HG03045 (cell line): ENCODE measurements at regions not wholly inside any gene's neighbourhood (a gene's known extent, or its start where the extent isn't known, plus 50 kb on each side); places are given as distances from the start of the nearest gene placed in this dataset.
"Not testable (repeated sequence)": the region's sequence is repeated elsewhere in the genome, so short reads cannot be mapped to it uniquely, and the experiment has no call there.

ENCODE experiments used
- ATAC-seq: cut with Tn5 transposase; IDR thresholded peaks from one replicate; pipeline ENCODE4 v1.9.1; 2021; ENCODE audit warnings: mild to moderate bottlenecking, moderate library complexity; ENCODE audit not compliant: unreplicated experiment

DNA sequence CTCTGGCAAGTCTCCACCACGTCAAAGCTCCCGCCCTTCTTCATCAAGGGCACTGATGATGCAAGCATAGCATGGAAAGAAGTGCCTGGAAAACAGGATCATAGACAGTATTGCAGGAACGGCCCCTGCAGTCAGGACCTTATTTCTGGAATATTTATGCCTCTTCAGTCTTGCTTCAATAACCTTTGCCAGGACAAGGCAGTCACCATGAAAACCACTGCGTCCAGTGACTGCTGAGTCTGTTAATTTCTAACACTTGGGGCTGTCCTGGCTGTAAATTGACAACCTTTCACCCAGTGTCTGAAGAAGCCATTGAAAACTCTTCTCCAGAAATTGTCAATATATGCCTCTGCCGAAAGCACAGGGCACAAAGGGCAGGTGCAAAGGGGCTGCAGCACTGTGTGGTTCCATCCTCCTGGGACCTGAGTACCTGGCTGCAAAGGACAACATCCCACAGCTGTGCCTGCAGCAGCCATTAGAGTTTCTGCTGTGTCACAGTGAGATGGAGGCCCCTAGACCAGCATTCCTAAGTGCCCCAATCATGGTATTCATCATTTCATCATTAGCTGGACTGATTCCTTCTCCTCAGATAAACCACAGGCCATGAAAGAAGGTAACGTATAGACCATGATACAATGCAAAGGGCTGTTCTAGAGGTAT is 819.6 kb downstream of the RNF144A start:
- no peak for ATAC-seq

DNA sequence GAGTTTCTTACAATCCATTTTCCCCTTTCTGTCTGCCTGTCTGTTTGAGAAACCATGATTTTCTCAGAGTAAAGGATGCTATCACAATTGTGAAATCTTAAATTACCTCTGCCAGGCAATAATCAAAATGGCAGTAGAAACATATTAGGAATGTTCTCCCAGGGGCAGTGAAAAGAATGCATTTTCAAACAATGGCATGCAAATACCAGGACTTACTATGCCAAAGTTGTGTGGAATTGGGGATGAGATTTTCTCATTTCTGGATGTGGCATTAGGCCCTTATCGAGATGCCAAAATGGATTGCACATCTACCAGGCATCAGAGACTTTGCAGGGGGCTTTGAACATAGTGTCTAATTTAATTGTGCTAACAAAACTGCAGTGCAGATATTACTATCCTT is 821.4 kb downstream of the RNF144A start:
- ATAC-seq, result no peak

GRCh38 chr2:7740114-7740513 is 822.9 kb downstream of the RNF144A start:
- ATAC-seq, result no peak

- no peak for ATAC-seq
Observed at GRCh38 chr2:7742301-7742700, 825.1 kb downstream of the RNF144A start.

- ATAC-seq, result no peak
Observed at GRCh38 chr2:7744827-7745226, 827.6 kb downstream of the RNF144A start.

- ATAC-seq, result no peak
Observed at GRCh38 chr2:7745369-7745768, 828.2 kb downstream of the RNF144A start.

DNA sequence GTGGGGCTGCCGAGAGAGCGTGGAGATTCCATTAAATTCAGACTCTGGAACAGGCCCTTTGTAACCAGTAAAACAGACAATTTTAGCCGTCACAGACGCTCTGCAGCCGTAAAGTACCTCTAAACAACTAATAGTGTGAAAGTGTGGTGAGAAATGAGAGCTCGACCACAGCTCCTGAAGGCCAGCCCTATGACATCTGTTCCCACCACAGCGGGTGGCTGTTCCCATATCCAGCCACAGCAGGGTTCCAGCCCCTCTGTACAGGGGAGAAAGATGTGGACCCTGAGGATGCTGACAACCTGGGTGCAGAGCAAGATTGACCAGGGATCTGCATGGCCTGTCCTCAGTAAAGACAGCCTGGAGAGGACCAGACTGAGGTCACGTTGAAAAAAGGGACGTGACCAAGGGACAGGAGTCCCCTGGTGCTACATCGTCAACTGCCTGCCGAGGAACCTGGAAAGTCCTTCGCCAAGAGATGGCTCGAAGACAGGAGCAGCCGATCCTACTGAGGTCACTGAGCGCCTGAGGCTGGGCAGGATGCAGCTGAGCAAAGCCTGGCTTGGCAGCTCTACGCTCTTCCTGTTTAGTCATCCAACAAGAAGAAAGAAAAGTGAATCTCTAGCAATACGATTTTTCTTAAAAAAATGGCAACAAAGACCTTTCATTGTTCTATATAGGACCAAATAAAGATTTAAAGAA is 831.7 kb downstream of the RNF144A start:
- ATAC-seq, result no peak

- no peak for ATAC-seq
Observed at GRCh38 chr2:7749895-7750559, 832.8 kb downstream of the RNF144A start.

GRCh38 chr2:7752291-7752690 is 835.1 kb downstream of the RNF144A start:
- no peak for ATAC-seq

DNA sequence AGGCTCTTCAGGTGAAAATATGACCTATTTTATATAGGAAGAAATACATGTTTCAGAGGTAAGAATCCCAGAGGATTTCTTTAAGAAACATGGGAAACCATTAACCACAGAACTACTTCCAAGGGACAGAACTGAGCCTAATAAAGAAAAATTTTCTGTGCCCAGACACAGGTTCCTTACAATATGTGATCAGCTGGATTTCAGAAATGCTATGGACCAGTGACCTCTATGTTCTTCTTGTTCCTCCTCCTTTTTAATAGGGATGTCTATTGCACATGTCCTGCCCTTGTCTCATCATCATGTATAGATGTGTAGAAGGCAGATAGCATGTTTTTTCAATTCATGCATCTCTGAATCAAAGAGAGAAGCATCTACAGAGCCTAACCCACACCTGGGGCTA is 836.6 kb downstream of the RNF144A start:
- no peak for ATAC-seq

GRCh38 chr2:7755879-7756278 is 838.7 kb downstream of the RNF144A start:
- ATAC-seq, result no peak

DNA sequence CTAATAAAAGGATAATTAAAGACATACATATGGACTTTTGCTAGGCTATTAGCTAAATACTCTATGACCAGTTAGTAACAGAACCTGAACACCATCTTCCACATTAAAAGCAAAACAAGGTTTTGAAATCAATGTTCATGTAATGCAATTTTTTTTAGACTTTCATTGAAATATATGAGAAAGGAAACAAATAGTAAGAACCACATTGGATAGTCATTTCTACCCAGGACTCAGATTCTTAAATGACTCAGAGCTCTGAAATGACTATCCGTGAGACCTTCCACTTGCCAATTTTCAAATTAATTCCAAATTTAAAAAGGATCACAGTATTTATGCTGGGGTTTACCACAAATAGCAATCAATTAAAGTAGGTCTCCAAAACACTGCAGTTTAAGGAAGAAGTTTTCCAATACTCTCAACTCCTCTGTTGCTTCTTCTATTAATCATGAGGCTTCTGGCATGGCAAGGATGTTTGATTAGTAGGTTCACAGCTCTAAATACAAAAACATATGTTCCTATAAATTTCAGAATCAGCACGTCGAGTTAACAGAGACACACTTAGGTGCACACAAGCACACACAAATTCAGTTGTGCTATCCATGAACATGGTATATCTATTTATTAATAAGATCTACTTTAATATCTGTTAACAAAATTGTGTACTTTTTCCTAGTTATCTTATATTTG is 841.0 kb downstream of the RNF144A start:
- no peak for ATAC-seq

DNA sequence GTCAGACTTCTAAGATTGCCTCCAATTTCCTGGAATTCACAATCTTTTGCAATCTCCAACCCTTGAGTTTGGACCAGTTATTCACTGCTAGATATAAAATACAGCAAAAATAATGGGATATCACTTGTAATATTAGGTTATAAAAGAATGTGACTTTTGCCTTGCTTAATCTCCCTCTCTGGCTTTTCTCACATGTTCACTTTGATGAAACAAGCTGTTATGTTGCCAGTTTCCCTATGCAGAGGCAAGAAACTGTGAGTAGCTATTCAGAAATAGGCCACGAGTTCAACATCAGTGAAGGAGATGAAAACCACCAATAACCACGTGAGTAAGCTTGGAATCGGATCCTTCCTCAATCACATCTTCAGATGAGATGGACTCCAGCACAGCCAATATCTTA is 842.7 kb downstream of the RNF144A start:
- ATAC-seq, result no peak

GRCh38 chr2:7763418-7763817 is 846.2 kb downstream of the RNF144A start:
- ATAC-seq, result not testable (repeated sequence)

GRCh38 chr2:7765236-7765635 is 848.0 kb downstream of the RNF144A start:
- no peak for ATAC-seq

- no peak for ATAC-seq
Observed at GRCh38 chr2:7766088-7766722, 849.0 kb downstream of the RNF144A start.

DNA sequence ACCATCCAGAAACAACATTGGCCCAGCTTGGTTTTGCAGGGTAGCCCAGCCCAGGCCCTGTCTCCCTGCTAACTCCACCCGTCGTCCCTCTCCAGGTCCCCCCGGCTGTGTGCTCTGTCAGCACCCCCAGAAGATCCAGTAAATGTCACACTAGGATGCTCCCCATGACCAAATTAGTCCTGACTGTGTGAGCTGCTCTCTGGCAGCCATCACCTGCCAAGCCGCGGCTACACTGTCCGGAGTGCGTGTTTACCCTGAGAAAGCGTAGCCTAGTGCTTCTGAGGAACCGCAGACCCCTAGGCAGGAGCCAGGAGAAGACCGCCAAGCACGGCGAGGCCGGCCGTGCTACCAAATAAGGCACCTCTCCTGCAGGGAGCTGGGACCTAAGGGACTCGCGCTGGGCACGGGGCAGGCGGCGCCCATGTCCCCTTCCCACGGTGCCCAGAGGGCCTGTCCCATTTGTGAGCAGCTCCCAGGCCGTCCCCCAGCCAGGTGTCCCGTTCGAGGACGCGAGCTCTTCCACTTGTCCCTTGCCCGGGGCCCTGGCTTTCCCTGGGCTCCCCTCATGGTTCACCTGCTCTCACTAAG is 849.9 kb downstream of the RNF144A start:
- ATAC-seq, result no peak

GRCh38 chr2:7767902-7768301 is 850.7 kb downstream of the RNF144A start:
- no peak for ATAC-seq

GRCh38 chr2:7771781-7772180 is 854.6 kb downstream of the RNF144A start:
- no peak for ATAC-seq
